22Rv1 (cell line): ENCODE measurements at regions not wholly inside any gene's neighbourhood (a gene's known extent, or its start where the extent isn't known, plus 50 kb on each side); places are given as distances from the start of the nearest gene placed in this dataset.

Source experiments
- ZFX ChIP-seq: fragments of 450-650 bp; IDR thresholded peaks from 2 replicates; pipeline ENCODE4 v1.6.1; 2017; ENCODE audit warnings: antibody characterized with exemption, borderline replicate concordance
- TF ChIP-seq, protein P1 (sequence below): fragments of 450-650 bp; IDR thresholded peaks from 2 replicates; pipeline ENCODE4 v1.5.1; 2017; ENCODE audit warnings: mild to moderate bottlenecking

DNA sequence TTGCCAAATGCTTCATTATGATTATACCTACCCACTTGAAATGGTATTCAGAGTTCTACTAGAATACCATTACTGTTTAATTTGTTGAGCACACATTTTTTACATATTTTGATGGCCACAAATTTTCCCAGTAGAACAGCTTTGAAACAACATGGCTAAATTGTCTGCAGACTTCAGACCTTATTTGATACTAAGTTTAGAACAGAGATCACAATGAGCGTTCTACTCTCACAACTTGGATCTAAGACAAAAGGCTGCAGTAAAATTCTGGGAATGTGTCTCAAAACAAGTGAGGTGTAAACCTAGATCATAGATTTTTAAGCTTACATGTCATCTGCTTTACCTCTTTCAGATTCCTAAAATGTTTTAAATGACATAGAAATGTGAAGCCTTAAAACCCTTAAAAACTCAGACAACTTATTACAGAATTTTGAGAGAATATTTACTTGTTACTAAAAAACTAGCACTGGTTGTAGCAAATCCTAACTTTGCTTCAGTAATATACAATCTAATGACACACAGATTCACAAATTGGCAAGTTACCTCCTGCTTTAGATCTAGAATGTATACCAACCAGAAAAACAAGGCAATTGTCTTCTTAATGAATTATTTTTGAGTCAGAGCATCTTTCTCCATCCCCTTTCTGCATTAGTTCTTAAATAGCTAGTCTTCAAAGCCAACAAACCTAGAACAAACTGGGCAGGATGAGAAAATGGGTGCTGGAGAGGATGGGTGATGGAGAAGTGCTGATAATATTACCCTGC is 243.3 kb downstream of the SLC7A11 start:
- TF ChIP-seq, protein P1, sequence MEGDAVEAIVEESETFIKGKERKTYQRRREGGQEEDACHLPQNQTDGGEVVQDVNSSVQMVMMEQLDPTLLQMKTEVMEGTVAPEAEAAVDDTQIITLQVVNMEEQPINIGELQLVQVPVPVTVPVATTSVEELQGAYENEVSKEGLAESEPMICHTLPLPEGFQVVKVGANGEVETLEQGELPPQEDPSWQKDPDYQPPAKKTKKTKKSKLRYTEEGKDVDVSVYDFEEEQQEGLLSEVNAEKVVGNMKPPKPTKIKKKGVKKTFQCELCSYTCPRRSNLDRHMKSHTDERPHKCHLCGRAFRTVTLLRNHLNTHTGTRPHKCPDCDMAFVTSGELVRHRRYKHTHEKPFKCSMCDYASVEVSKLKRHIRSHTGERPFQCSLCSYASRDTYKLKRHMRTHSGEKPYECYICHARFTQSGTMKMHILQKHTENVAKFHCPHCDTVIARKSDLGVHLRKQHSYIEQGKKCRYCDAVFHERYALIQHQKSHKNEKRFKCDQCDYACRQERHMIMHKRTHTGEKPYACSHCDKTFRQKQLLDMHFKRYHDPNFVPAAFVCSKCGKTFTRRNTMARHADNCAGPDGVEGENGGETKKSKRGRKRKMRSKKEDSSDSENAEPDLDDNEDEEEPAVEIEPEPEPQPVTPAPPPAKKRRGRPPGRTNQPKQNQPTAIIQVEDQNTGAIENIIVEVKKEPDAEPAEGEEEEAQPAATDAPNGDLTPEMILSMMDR, result no peak
- no peak for TF ChIP-seq ZFX
